ENCODE measurements at regions not wholly inside any gene's neighbourhood (a gene's known extent, or its start where the extent isn't known, plus 50 kb on each side); places are given as distances from the start of the nearest gene placed in this dataset.

DNA sequence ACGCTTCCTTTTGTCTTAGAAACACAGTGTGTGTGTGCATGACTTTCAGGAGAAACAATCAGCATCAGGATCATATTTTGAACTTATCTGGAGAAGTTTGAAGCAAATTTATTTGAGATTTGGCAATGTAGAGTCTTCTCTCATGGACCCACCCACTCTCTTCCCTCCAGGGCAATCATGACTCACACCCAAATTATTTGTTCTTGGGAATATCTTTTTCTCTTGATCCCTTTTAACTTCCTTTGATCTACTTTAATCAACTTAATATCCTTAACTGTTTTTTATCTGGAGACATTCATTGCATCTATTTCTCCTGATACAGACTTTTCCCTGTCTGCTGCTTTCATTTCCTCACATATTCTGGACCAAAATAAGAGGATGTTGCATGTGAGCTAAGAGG lies 1174.3 kb downstream of the GATA3 start:
- Histone ChIP-seq H3K27ac (ENCODE audit: low read depth in 1 of 2, low read length in 2 of 2) (no peak overlapping the region), H3K9me3 (ENCODE audit: control insufficient read depth in 4 of 4, low read length in 3 of 4) (no peaks in the 10 kb centered on the region), H3K27me3 (ENCODE audit: control insufficient read depth in 4 of 4, insufficient read depth in 4 of 4, low read length in 3 of 4) (peaks cover 0 to 13% (median 4%) of the 10 kb centered on the region in 4 donors), H3K9ac (ENCODE audit: low read depth in 1 of 2, low read length in 2 of 2) (no peak overlapping the region), H3K36me3 (ENCODE audit: control insufficient read depth in 4 of 4, insufficient read depth in 3 of 4, low read depth in 1 of 4, low read length in 3 of 4) (no peaks in the 10 kb centered on the region), H3K4me3 (ENCODE audit: low read depth in 1 of 3, low read length in 3 of 3) (no peak overlapping the region), H3K4me1 (ENCODE audit: control insufficient read depth in 4 of 4, insufficient read depth in 4 of 4, low read length in 3 of 4) (no peaks in the 10 kb centered on the region)
- 88% methylated on average over 1 of the region's 1 CpG for WGBS
- DNase-seq (ENCODE audit: low spot score), result no peak
- TF ChIP-seq RAD21 (IDR thresholded peaks at IDR 0.05), result no peak
- TF ChIP-seq, protein P1, sequence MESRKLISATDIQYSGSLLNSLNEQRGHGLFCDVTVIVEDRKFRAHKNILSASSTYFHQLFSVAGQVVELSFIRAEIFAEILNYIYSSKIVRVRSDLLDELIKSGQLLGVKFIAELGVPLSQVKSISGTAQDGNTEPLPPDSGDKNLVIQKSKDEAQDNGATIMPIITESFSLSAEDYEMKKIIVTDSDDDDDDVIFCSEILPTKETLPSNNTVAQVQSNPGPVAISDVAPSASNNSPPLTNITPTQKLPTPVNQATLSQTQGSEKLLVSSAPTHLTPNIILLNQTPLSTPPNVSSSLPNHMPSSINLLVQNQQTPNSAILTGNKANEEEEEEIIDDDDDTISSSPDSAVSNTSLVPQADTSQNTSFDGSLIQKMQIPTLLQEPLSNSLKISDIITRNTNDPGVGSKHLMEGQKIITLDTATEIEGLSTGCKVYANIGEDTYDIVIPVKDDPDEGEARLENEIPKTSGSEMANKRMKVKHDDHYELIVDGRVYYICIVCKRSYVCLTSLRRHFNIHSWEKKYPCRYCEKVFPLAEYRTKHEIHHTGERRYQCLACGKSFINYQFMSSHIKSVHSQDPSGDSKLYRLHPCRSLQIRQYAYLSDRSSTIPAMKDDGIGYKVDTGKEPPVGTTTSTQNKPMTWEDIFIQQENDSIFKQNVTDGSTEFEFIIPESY (IDR thresholded peaks at IDR 0.05), result no peak

DNA sequence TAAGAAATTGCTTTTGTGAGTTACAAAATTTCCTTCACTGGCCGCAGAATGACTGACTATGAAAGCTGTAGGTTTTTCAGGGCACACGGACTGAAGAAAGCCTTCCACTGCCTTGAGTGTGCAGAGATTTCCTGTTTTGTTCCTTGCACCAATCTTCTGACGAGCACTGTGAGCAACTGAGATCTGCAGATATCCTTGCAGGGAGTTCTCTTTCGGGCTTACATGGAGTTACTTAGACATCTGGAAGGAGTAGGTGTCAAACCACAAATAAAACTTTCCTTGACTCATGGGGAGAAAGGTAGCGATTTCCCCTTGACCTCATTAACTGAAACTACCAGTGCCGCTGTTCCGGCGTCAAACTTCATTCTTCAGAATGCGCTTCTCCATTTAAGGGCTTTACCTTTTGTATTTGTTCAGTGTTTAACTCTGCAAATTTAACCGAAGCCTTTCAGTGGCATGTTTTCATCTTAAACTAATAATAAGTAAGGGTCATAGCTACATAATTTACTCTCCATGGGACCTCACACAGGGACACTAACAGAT lies 1175.3 kb downstream of the GATA3 start:
- H3K9me3 ChIP-seq (ENCODE audit: control insufficient read depth in 4 of 4, low read length in 3 of 4), result no peaks in the 10 kb centered on the region
- no peak overlapping the region for H3K9ac ChIP-seq (ENCODE audit: low read depth in 1 of 2, low read length in 2 of 2)
- no peaks in the 10 kb centered on the region for H3K4me1 ChIP-seq (ENCODE audit: control insufficient read depth in 4 of 4, insufficient read depth in 4 of 4, low read length in 3 of 4)
- WGBS, result 77% methylated on average over 10 of the region's 10 CpGs
- no peak for DNase-seq (ENCODE audit: low spot score)
- H3K4me3 ChIP-seq (ENCODE audit: low read depth in 1 of 3, low read length in 3 of 3), result no peak overlapping the region
- H3K27ac ChIP-seq (ENCODE audit: low read depth in 1 of 2, low read length in 2 of 2), result no peak overlapping the region
- TF ChIP-seq EGR1 (IDR thresholded peaks at IDR 0.05; ENCODE audit: low read depth in 2 of 2) (no peak), TAF1 (conservative IDR thresholded peaks at IDR 0.05) (no peak), RXRA (IDR thresholded peaks at IDR 0.05) (no peak), FOXA1 (IDR thresholded peaks at IDR 0.05) (no peak), RAD21 (IDR thresholded peaks at IDR 0.05) (no peak), JUND (IDR thresholded peaks at IDR 0.05) (no peak), YY1 (IDR thresholded peaks at IDR 0.05) (no peak), NR2F2 (IDR thresholded peaks at IDR 0.05) (no peak), HNF4G (IDR thresholded peaks at IDR 0.05) (no peak), FOXA2 (IDR thresholded peaks at IDR 0.05) (no peak), HNF4A (conservative IDR thresholded peaks at IDR 0.05) (no peak)
- TF ChIP-seq, protein P2, sequence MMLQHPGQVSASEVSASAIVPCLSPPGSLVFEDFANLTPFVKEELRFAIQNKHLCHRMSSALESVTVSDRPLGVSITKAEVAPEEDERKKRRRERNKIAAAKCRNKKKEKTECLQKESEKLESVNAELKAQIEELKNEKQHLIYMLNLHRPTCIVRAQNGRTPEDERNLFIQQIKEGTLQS (IDR thresholded peaks at IDR 0.05), result no peak
- TF ChIP-seq, protein P1 (IDR thresholded peaks at IDR 0.05), result no peak
- TF ChIP-seq, protein P3, sequence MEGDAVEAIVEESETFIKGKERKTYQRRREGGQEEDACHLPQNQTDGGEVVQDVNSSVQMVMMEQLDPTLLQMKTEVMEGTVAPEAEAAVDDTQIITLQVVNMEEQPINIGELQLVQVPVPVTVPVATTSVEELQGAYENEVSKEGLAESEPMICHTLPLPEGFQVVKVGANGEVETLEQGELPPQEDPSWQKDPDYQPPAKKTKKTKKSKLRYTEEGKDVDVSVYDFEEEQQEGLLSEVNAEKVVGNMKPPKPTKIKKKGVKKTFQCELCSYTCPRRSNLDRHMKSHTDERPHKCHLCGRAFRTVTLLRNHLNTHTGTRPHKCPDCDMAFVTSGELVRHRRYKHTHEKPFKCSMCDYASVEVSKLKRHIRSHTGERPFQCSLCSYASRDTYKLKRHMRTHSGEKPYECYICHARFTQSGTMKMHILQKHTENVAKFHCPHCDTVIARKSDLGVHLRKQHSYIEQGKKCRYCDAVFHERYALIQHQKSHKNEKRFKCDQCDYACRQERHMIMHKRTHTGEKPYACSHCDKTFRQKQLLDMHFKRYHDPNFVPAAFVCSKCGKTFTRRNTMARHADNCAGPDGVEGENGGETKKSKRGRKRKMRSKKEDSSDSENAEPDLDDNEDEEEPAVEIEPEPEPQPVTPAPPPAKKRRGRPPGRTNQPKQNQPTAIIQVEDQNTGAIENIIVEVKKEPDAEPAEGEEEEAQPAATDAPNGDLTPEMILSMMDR (IDR thresholded peaks at IDR 0.05; ENCODE audit: low read depth, low read length, missing input control), result no peak
- TF ChIP-seq, protein P4, sequence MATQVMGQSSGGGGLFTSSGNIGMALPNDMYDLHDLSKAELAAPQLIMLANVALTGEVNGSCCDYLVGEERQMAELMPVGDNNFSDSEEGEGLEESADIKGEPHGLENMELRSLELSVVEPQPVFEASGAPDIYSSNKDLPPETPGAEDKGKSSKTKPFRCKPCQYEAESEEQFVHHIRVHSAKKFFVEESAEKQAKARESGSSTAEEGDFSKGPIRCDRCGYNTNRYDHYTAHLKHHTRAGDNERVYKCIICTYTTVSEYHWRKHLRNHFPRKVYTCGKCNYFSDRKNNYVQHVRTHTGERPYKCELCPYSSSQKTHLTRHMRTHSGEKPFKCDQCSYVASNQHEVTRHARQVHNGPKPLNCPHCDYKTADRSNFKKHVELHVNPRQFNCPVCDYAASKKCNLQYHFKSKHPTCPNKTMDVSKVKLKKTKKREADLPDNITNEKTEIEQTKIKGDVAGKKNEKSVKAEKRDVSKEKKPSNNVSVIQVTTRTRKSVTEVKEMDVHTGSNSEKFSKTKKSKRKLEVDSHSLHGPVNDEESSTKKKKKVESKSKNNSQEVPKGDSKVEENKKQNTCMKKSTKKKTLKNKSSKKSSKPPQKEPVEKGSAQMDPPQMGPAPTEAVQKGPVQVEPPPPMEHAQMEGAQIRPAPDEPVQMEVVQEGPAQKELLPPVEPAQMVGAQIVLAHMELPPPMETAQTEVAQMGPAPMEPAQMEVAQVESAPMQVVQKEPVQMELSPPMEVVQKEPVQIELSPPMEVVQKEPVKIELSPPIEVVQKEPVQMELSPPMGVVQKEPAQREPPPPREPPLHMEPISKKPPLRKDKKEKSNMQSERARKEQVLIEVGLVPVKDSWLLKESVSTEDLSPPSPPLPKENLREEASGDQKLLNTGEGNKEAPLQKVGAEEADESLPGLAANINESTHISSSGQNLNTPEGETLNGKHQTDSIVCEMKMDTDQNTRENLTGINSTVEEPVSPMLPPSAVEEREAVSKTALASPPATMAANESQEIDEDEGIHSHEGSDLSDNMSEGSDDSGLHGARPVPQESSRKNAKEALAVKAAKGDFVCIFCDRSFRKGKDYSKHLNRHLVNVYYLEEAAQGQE (IDR thresholded peaks at IDR 0.05), result no peak
- TF ChIP-seq, protein P5, sequence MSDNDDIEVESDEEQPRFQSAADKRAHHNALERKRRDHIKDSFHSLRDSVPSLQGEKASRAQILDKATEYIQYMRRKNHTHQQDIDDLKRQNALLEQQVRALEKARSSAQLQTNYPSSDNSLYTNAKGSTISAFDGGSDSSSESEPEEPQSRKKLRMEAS (IDR thresholded peaks at IDR 0.05), result no peak
- no peaks in the 10 kb centered on the region for H3K36me3 ChIP-seq (ENCODE audit: control insufficient read depth in 4 of 4, insufficient read depth in 3 of 4, low read depth in 1 of 4, low read length in 3 of 4)
- peaks cover 0 to 13% (median 4%) of the 10 kb centered on the region in 4 donors for H3K27me3 ChIP-seq (ENCODE audit: control insufficient read depth in 4 of 4, insufficient read depth in 4 of 4, low read length in 3 of 4)
